ENCODE measurements at regions not wholly inside any gene's neighbourhood (a gene's known extent, or its start where the extent isn't known, plus 50 kb on each side); places are given as distances from the start of the nearest gene placed in this dataset.

DNA sequence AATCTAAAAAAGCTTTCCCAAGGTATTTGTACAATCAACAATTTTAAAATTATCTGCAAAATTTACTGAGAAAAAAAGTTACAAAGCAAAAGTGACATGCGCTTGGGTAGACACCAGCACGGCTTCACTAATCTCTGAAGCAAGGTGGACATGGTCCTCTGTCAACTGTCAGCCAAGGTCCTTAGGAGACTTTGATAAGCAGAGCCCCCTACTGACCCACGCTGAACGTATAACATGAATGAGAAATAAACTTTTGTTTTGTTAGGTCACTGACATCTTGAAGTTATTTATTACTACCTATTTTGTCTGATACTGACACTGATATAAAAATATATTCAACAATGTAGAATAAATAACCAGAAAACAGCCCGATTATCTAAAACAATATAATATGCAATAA, 100.7 kb upstream of the OBI1 start:
- H2BK12ac ChIP-seq (ENCODE audit: low read depth, low read length) = no peak overlapping the region
- H3K56ac ChIP-seq (replicated peaks; ENCODE audit: insufficient read length, low read depth, low read length) = no peak overlapping the region
- no peaks in the 10 kb centered on the region for H3K36me3 ChIP-seq (ENCODE audit: control insufficient read depth in 2 of 4, insufficient read depth in 4 of 4, low read length in 3 of 4)
- no peak overlapping the region for H2BK120ac ChIP-seq (replicated peaks; ENCODE audit: low read depth, low read length)
- no peak overlapping the region for H3K27ac ChIP-seq (ENCODE audit: low read depth, low read length)
- no peak overlapping the region for H3K4ac ChIP-seq (replicated peaks; ENCODE audit: insufficient read length, low read depth, low read length)
- H4K20me1 ChIP-seq (replicated peaks in 1 of 2; ENCODE audit: control insufficient read depth in 1 of 2, insufficient read depth in 2 of 2, low read length in 2 of 2) = no peaks in the 10 kb centered on the region
- H4K5ac ChIP-seq (ENCODE audit: insufficient read length, low read depth, low read length) = no peak overlapping the region
- FAIRE-seq (no peak), DNase-seq (ENCODE audit: low read depth in 1 of 2, low spot score in 2 of 2) (no peak)
- no peak overlapping the region for H3K18ac ChIP-seq (ENCODE audit: extremely low read depth, low read length)
- no peak overlapping the region for H3K4me3 ChIP-seq (ENCODE audit: extremely low read depth in 1 of 4, insufficient read depth in 2 of 4, low read depth in 3 of 4, low read length in 4 of 4)
- no peak overlapping the region for H2BK5ac ChIP-seq (ENCODE audit: low read depth, low read length)
- H3K23ac ChIP-seq (ENCODE audit: insufficient read length) = no peak overlapping the region
- H3K9ac ChIP-seq (replicated peaks in 1 of 4; ENCODE audit: extremely low read depth in 1 of 4, low read depth in 3 of 4, low read length in 3 of 4) = no peak overlapping the region
- no peak overlapping the region for H3K14ac ChIP-seq (ENCODE audit: insufficient read length)
- no peak overlapping the region for H2BK15ac ChIP-seq (ENCODE audit: low read length)
- no peak overlapping the region for H4K8ac ChIP-seq (ENCODE audit: extremely low read depth, insufficient read depth, low read length)
- 88% methylated on average over 5 of the region's 5 CpGs; no CpG with 5 or more reads in 1 of the 2 experiments for WGBS, 2 experiments (ENCODE audit: extremely low coverage in 1 of 2, insufficient coverage in 1 of 2, insufficient read length in 1 of 2, insufficient replicate concordance in 2 of 2, low coverage in 1 of 2, low lambda C conversion rate in 2 of 2, missing lambda C conversion rate in 1 of 2)
- no peak overlapping the region for H3K4me2 ChIP-seq (ENCODE audit: insufficient read depth in 1 of 2, low read depth in 2 of 2, low read length in 2 of 2)
- no peak overlapping the region for H2AFZ ChIP-seq (ENCODE audit: low read length)
- H3K4me1 ChIP-seq (replicated peaks in 1 of 4; ENCODE audit: control insufficient read depth in 3 of 4, insufficient read depth in 4 of 4, low read length in 3 of 4) = peaks cover 0 to 2% (median 0%) of the 10 kb centered on the region in 4 experiments; a peak in 2 of 7 replicates
- H3K9me3 ChIP-seq (ENCODE audit: insufficient read depth in 2 of 2, low read depth in 1 of 2, low read length in 1 of 2) = no peaks in the 10 kb centered on the region
- no peak overlapping the region for H4K91ac ChIP-seq (replicated peaks; ENCODE audit: insufficient read length, low read length)
- ChIA-PET CTCF (ENCODE audit: partially characterized antibody) (interaction anchor here (0.8 to 2.8 kb wide), 4 partner anchors 8 to 349 kb away, joined by 3 to 7 read pairs (median 6); no protein-coding TSS in a partner anchor), POLR2A (ENCODE audit: partially characterized antibody) (no interaction called here)
- no peaks in the 10 kb centered on the region for H3K79me2 ChIP-seq (ENCODE audit: control insufficient read depth in 1 of 2, insufficient read depth in 2 of 2, low read length in 2 of 2)
- H2BK20ac ChIP-seq (ENCODE audit: low read length) = no peak overlapping the region
- no peaks in the 10 kb centered on the region for H3K23me2 ChIP-seq (ENCODE audit: low read depth, low read length)
- peaks cover 0 to 2% (median 0%) of the 10 kb centered on the region in 4 experiments; a peak in 1 of 7 replicates for H3K27me3 ChIP-seq (replicated peaks in 1 of 4; ENCODE audit: control insufficient read depth in 3 of 4, extremely low read depth in 1 of 4, insufficient read depth in 3 of 4, low read length in 3 of 4)
- H2AK5ac ChIP-seq (ENCODE audit: low read depth, low read length) = no peak overlapping the region
- no peaks in the 10 kb centered on the region for H3K79me1 ChIP-seq (ENCODE audit: low read depth, low read length)
- TF ChIP-seq SIN3A (conservative IDR thresholded peaks at IDR 0.05 in 1 of 2, IDR thresholded peaks at IDR 0.05 in 1 of 2; ENCODE audit: low read depth in 1 of 2, low read length in 2 of 2) = no peak
- no peak for TF ChIP-seq RNF2 (IDR thresholded peaks at IDR 0.05; ENCODE audit: borderline replicate concordance, low read depth, low read length, missing control alignments, poor library complexity, severe bottlenecking)
- TF ChIP-seq RFX5 (IDR thresholded peaks at IDR 0.05; ENCODE audit: borderline replicate concordance, low read depth, low read length) = no peak
- no peak for TF ChIP-seq GABPA (IDR thresholded peaks at IDR 0.05; ENCODE audit: borderline replicate concordance, insufficient read depth, low read length)
- TF ChIP-seq RAD21 (IDR thresholded peaks at IDR 0.05 in 1 of 2, conservative IDR thresholded peaks at IDR 0.05 in 1 of 2; ENCODE audit: low read depth in 2 of 2, low read length in 2 of 2) = peak; percentile 29 to 52; a peak in 3 of 4 replicates
- no peak for TF ChIP-seq BACH1 (IDR thresholded peaks at IDR 0.05; ENCODE audit: low read length)
- no peak for TF ChIP-seq TAF1 (IDR thresholded peaks at IDR 0.05; ENCODE audit: low read depth, low read length)
- no peak for TF ChIP-seq HDAC6 (IDR thresholded peaks at IDR 0.05; ENCODE audit: low read depth, low read length)
- TF ChIP-seq, protein P1, sequence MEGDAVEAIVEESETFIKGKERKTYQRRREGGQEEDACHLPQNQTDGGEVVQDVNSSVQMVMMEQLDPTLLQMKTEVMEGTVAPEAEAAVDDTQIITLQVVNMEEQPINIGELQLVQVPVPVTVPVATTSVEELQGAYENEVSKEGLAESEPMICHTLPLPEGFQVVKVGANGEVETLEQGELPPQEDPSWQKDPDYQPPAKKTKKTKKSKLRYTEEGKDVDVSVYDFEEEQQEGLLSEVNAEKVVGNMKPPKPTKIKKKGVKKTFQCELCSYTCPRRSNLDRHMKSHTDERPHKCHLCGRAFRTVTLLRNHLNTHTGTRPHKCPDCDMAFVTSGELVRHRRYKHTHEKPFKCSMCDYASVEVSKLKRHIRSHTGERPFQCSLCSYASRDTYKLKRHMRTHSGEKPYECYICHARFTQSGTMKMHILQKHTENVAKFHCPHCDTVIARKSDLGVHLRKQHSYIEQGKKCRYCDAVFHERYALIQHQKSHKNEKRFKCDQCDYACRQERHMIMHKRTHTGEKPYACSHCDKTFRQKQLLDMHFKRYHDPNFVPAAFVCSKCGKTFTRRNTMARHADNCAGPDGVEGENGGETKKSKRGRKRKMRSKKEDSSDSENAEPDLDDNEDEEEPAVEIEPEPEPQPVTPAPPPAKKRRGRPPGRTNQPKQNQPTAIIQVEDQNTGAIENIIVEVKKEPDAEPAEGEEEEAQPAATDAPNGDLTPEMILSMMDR (IDR thresholded peaks at IDR 0.05; ENCODE audit: control extremely low read depth in 1 of 3, insufficient read depth in 1 of 3, low read depth in 1 of 3, low read length in 3 of 3) = peak in 1 of 3 experiments; percentile 16; a peak in 1 of 4 replicates
- TF ChIP-seq SIRT6 (IDR thresholded peaks at IDR 0.05; ENCODE audit: low read length) = no peak
- no peak for TF ChIP-seq NRF1 (IDR thresholded peaks at IDR 0.05; ENCODE audit: low read depth, low read length)

All from H1 (cell line).